WTC11 (cell line): ENCODE measurements at regions not wholly inside any gene's neighbourhood (a gene's known extent, or its start where the extent isn't known, plus 50 kb on each side); places are given as distances from the start of the nearest gene placed in this dataset.

Source experiments
- ATAC-seq: fragments of 200-7000 bp; cut with Tn5 transposase; 2 replicates; pipeline ENCODE4 v1.10.0; 2021; ENCODE audit warnings: mild to moderate bottlenecking, moderate library complexity
- CTCF ChIA-PET: fragments of 300-600 bp; sonication (Branson Sonifier 250); formaldehyde crosslinking; loops from one replicate; lab custom pipeline; 2021; ENCODE audit warnings: antibody characterized with exemption; lab: Charles Lee
- POLR2A ChIA-PET: fragments of 350-600 bp; sonication (Branson Sonifier 250); formaldehyde crosslinking; loops from one replicate; lab custom pipeline; 2021; ENCODE audit warnings: antibody characterized with exemption; lab: Charles Lee
- DNase-seq: peaks from one replicate; pipeline ENCODE4 v3.0.0; 2021; ENCODE audit warnings: low spot score
- H3K27ac Mint-ChIP-seq: 2 replicates; pipeline ENCODE4 v1.8.0; 2021; ENCODE audit warnings: mixed read lengths
- H3K27me3 Mint-ChIP-seq: 2 replicates; pipeline ENCODE4 v1.8.0; 2021; ENCODE audit warnings: low read depth, mild to moderate bottlenecking, moderate library complexity, mixed read lengths
- H3K36me3 Mint-ChIP-seq: 2 replicates; pipeline ENCODE4 v1.8.0; 2021; ENCODE audit warnings: mixed read lengths
- H3K4me1 Mint-ChIP-seq: 2 replicates; pipeline ENCODE4 v1.8.0; 2022; ENCODE audit warnings: mixed read lengths
- H3K4me3 Mint-ChIP-seq: 2 replicates; pipeline ENCODE4 v1.8.0; 2021; ENCODE audit warnings: mild to moderate bottlenecking, moderate library complexity, mixed read lengths
- H3K9me3 Mint-ChIP-seq: 2 replicates; pipeline ENCODE4 v1.8.0; 2021; ENCODE audit warnings: mixed read lengths
- ATF1 ChIP-seq: sonication (generic); formaldehyde crosslinking; IDR thresholded peaks from 2 replicates; pipeline ENCODE4 v1.8.1; 2023; ENCODE audit warnings: mild to moderate bottlenecking, moderate library complexity, missing genetic modification reagents
- ATF2 ChIP-seq: sonication (generic); formaldehyde crosslinking; IDR thresholded peaks from 2 replicates; pipeline ENCODE4 v1.8.1; 2022; ENCODE audit warnings: low read depth, missing genetic modification reagents, borderline replicate concordance
- CDX4 ChIP-seq: fragments of 250-450 bp; sonication (Bioruptor Pico); IDR thresholded peaks from 2 replicates; pipeline ENCODE4 v1.9.0; 2021; ENCODE audit warnings: moderate library complexity, mild to moderate bottlenecking, inconsistent platforms, borderline replicate concordance
- CREM ChIP-seq: sonication (generic); formaldehyde crosslinking; IDR thresholded peaks from 2 replicates; pipeline ENCODE4 v1.8.1; 2022; ENCODE audit warnings: mild to moderate bottlenecking, missing genetic modification reagents, moderate library complexity
- CTCF ChIP-seq: fragments of 200-600 bp; IDR thresholded peaks from 2 replicates; pipeline ENCODE4 v1.8.0; 2022; ENCODE audit warnings: antibody characterized with exemption
- ERG ChIP-seq: fragments of 250-450 bp; sonication (Bioruptor Pico); IDR thresholded peaks from 2 replicates; pipeline ENCODE4 v1.8.0; 2021; ENCODE audit warnings: mild to moderate bottlenecking
- FOXJ3 ChIP-seq: sonication (generic); formaldehyde crosslinking; IDR thresholded peaks from 2 replicates; pipeline ENCODE4 v1.9.0; 2021; ENCODE audit warnings: missing genetic modification reagents, mild to moderate bottlenecking, borderline replicate concordance
- FOXP4 ChIP-seq: sonication (generic); formaldehyde crosslinking; IDR thresholded peaks from 2 replicates; pipeline ENCODE4 v1.8.0; 2022; ENCODE audit warnings: mild to moderate bottlenecking, missing genetic modification reagents
- GRHL2 ChIP-seq: fragments of 250-450 bp; sonication (Bioruptor Pico); IDR thresholded peaks from 2 replicates; pipeline ENCODE4 v1.8.0; 2022; ENCODE audit warnings: mild to moderate bottlenecking, moderate library complexity; ENCODE audit not compliant: insufficient replicate concordance, severe bottlenecking
- IRF2 ChIP-seq: sonication (generic); formaldehyde crosslinking; IDR thresholded peaks from 2 replicates; pipeline ENCODE4 v1.8.0; 2022; ENCODE audit warnings: low read depth, missing genetic modification reagents, borderline replicate concordance
- JUN ChIP-seq: sonication (generic); formaldehyde crosslinking; IDR thresholded peaks from 2 replicates; pipeline ENCODE4 v1.8.0; 2023; ENCODE audit warnings: mild to moderate bottlenecking, missing genetic modification reagents
- MAX ChIP-seq: sonication (generic); formaldehyde crosslinking; IDR thresholded peaks from 2 replicates; pipeline ENCODE4 v1.8.0; 2022; ENCODE audit warnings: mild to moderate bottlenecking, missing genetic modification reagents
- NFATC4 ChIP-seq: fragments of 250-450 bp; sonication (Bioruptor Pico); IDR thresholded peaks from 2 replicates; pipeline ENCODE4 v1.9.0; 2021; ENCODE audit warnings: mild to moderate bottlenecking
- NFE2L1 ChIP-seq: sonication (generic); formaldehyde crosslinking; IDR thresholded peaks from 2 replicates; pipeline ENCODE4 v1.8.1; 2023; ENCODE audit warnings: missing genetic modification reagents
- NFYB ChIP-seq: sonication (generic); formaldehyde crosslinking; conservative IDR thresholded peaks from 2 replicates; pipeline ENCODE4 v1.8.0; 2022; ENCODE audit warnings: low read depth, missing genetic modification reagents
- NR2C2 ChIP-seq: sonication (generic); formaldehyde crosslinking; IDR thresholded peaks from 2 replicates; pipeline ENCODE4 v1.8.0; 2022; ENCODE audit warnings: mild to moderate bottlenecking, missing genetic modification reagents
- SMAD4 ChIP-seq: sonication (generic); formaldehyde crosslinking; IDR thresholded peaks from 2 replicates; pipeline ENCODE4 v1.8.0; 2022; ENCODE audit warnings: mild to moderate bottlenecking, missing genetic modification reagents
- TCF7 ChIP-seq: sonication (generic); formaldehyde crosslinking; IDR thresholded peaks from 2 replicates; pipeline ENCODE4 v1.8.0; 2022; ENCODE audit warnings: mild to moderate bottlenecking, low read depth, missing genetic modification reagents, moderate library complexity
- USF2 ChIP-seq: sonication (generic); formaldehyde crosslinking; IDR thresholded peaks from 2 replicates; pipeline ENCODE4 v1.8.1; 2023; ENCODE audit warnings: mild to moderate bottlenecking, missing genetic modification reagents, moderate library complexity
- ZBTB21 ChIP-seq: sonication (generic); formaldehyde crosslinking; IDR thresholded peaks from 2 replicates; pipeline ENCODE4 v1.8.1; 2023; ENCODE audit warnings: mild to moderate bottlenecking, missing genetic modification reagents, borderline replicate concordance
- ZNF121 ChIP-seq: sonication (generic); formaldehyde crosslinking; IDR thresholded peaks from 2 replicates; pipeline ENCODE4 v1.8.0; 2023; ENCODE audit warnings: missing genetic modification reagents
- ZNF219 ChIP-seq: sonication (generic); formaldehyde crosslinking; IDR thresholded peaks from 2 replicates; pipeline ENCODE4 v1.8.0; 2023; ENCODE audit warnings: missing genetic modification reagents, mild to moderate bottlenecking, borderline replicate concordance
- ZNF416 ChIP-seq: fragments of 250-450 bp; sonication (Bioruptor Pico); IDR thresholded peaks from 2 replicates; pipeline ENCODE4 v1.9.0; 2021; ENCODE audit warnings: mild to moderate bottlenecking, inconsistent platforms
- ZNF512 ChIP-seq: sonication (generic); formaldehyde crosslinking; IDR thresholded peaks from 2 replicates; pipeline ENCODE4 v1.8.1; 2022; ENCODE audit warnings: missing genetic modification reagents, borderline replicate concordance

GRCh38 chr12:94760786-94761185 is 110.4 kb upstream of the TMCC3 start:
- CTCF ChIA-PET, result no interaction called here
- no peak for DNase-seq
- no peaks in the 10 kb centered on the region for H3K27me3 Mint-ChIP-seq
- no peak for TF ChIP-seq ATF2 (CRISPR knock-in tag)
- no peak for TF ChIP-seq GRHL2 (CRISPR knock-in tag)
- no peak for TF ChIP-seq USF2 (CRISPR knock-in tag)
- TF ChIP-seq NR2C2, result no peak
- no peak for TF ChIP-seq CREM (CRISPR knock-in tag)
- no peak for TF ChIP-seq ZNF219 (CRISPR knock-in tag)
- no peak for TF ChIP-seq TCF7 (CRISPR knock-in tag)
- no peak for TF ChIP-seq MAX (CRISPR knock-in tag)
- TF ChIP-seq FOXJ3 (CRISPR knock-in tag), result no peak
- TF ChIP-seq IRF2 (CRISPR knock-in tag), result no peak
- no peak for TF ChIP-seq ZNF416
- TF ChIP-seq ZNF121 (CRISPR knock-in tag), result no peak
- no peak for TF ChIP-seq ZBTB21 (CRISPR knock-in tag)
- TF ChIP-seq NFE2L1, result no peak
- TF ChIP-seq JUN (CRISPR knock-in tag), result no peak
- TF ChIP-seq NFATC4 (CRISPR knock-in tag), result no peak
- no peak for TF ChIP-seq NFYB
- TF ChIP-seq, all 79 proteins: peak for 0
- H3K4me1 Mint-ChIP-seq, result no peaks in the 10 kb centered on the region
- H3K4me3 Mint-ChIP-seq, result no peak overlapping the region
- H3K9me3 Mint-ChIP-seq, result no peaks in the 10 kb centered on the region
- no peaks in the 10 kb centered on the region for H3K36me3 Mint-ChIP-seq
- H3K27ac Mint-ChIP-seq, result no peak overlapping the region
- POLR2A ChIA-PET, result no interaction called here
- no peak for ATAC-seq

GRCh38 chr12:94756789-94757188 is 106.4 kb upstream of the TMCC3 start:
- no peak overlapping the region for H3K4me3 Mint-ChIP-seq
- no peak overlapping the region for H3K27ac Mint-ChIP-seq
- DNase-seq (no peak), ATAC-seq (no peak)
- POLR2A ChIA-PET, result no interaction called here
- TF ChIP-seq CDX4 (CRISPR knock-in tag) (no peak), SMAD4 (CRISPR knock-in tag) (no peak), ERG (CRISPR knock-in tag) (no peak), ZNF512 (no peak), CTCF (no peak), NR2C2 (no peak), ATF1 (CRISPR knock-in tag) (no peak), FOXP4 (CRISPR knock-in tag) (no peak)
- H3K27me3 Mint-ChIP-seq, result no peaks in the 10 kb centered on the region; the same call in 1 of the 2 replicates
- no peaks in the 10 kb centered on the region for H3K9me3 Mint-ChIP-seq
- CTCF ChIA-PET, result no interaction called here
- no peaks in the 10 kb centered on the region for H3K4me1 Mint-ChIP-seq
- no peaks in the 10 kb centered on the region for H3K36me3 Mint-ChIP-seq
